ENCODE measurements at regions not wholly inside any gene's neighbourhood (a gene's known extent, or its start where the extent isn't known, plus 50 kb on each side); places are given as distances from the start of the nearest gene placed in this dataset.

DNA sequence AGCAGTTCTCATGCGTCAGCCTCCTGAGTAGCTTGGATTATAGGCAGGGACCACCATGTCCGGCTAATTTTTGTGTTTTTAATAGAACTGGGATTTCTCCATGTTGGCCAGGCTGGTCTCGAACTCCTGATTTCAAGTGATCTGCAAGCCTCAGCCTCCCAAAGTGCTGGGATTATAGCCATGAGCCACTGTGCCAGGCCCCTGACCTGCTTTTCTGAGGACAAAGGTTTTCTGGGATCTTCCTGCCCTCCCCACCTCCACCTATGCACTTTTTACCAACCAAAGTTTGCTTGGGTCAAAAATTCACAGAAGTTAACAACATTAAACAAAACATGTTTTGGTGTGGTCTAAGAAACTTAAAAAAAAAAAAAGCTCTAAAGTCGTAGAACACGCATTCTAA is 259.9 kb downstream of the HAUS1 start:
- TF ChIP-seq, protein P1, sequence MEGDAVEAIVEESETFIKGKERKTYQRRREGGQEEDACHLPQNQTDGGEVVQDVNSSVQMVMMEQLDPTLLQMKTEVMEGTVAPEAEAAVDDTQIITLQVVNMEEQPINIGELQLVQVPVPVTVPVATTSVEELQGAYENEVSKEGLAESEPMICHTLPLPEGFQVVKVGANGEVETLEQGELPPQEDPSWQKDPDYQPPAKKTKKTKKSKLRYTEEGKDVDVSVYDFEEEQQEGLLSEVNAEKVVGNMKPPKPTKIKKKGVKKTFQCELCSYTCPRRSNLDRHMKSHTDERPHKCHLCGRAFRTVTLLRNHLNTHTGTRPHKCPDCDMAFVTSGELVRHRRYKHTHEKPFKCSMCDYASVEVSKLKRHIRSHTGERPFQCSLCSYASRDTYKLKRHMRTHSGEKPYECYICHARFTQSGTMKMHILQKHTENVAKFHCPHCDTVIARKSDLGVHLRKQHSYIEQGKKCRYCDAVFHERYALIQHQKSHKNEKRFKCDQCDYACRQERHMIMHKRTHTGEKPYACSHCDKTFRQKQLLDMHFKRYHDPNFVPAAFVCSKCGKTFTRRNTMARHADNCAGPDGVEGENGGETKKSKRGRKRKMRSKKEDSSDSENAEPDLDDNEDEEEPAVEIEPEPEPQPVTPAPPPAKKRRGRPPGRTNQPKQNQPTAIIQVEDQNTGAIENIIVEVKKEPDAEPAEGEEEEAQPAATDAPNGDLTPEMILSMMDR (IDR thresholded peaks at IDR 0.05), result no peak
- TF ChIP-seq, protein P2, sequence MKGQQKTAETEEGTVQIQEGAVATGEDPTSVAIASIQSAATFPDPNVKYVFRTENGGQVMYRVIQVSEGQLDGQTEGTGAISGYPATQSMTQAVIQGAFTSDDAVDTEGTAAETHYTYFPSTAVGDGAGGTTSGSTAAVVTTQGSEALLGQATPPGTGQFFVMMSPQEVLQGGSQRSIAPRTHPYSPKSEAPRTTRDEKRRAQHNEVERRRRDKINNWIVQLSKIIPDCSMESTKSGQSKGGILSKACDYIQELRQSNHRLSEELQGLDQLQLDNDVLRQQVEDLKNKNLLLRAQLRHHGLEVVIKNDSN (CRISPR knock-in tag; IDR thresholded peaks at IDR 0.05), result no peak
- no peak for TF ChIP-seq CBFB (CRISPR knock-in tag; IDR thresholded peaks at IDR 0.05; ENCODE audit: low read depth)
